Prostate gland (tissue), 2 donors: ENCODE measurements at regions not wholly inside any gene's neighbourhood (a gene's known extent, or its start where the extent isn't known, plus 50 kb on each side); places are given as distances from the start of the nearest gene placed in this dataset.

ENCODE experiments used
- DNase-seq: peaks from one replicate; pipeline ENCODE4 v3.0.0-alpha.2; 2019; ENCODE audit warnings: low spot score
- H3K27ac ChIP-seq, 2 donors: fragments of 200-600 bp; sonication (generic); 2 replicates each; pipeline ENCODE4 v1.5.1; 2017 to 2019
- H3K27me3 ChIP-seq: fragments of 200-600 bp; sonication (generic); replicated peaks from 2 replicates; pipeline ENCODE4 v1.5.1; 2019; ENCODE audit not compliant: insufficient read depth
- H3K36me3 ChIP-seq, 2 donors: fragments of 200-600 bp; sonication (generic); 1 replicate in 1 of 2; 2 replicates in 1 of 2; pipeline versions ENCODE4 v1.5.1 to v1.8.1; 2017 to 2019
- H3K4me1 ChIP-seq: fragments of 200-600 bp; sonication (generic); replicated peaks from 2 replicates; pipeline ENCODE4 v1.5.1; 2019
- H3K4me3 ChIP-seq, 2 donors: fragments of 200-600 bp; sonication (generic); 2 replicates each; pipeline ENCODE4 v1.5.1; 2017 to 2019
- H3K9me3 ChIP-seq: fragments of 200-600 bp; sonication (generic); 2 replicates; pipeline ENCODE4 v1.5.1; 2017
- CTCF ChIP-seq, 4 experiments: fragments of 200-600 bp in 2 of 4; fragments of 450-650 bp in 2 of 4; sonication (generic) in 2 of 4; IDR thresholded peaks; 1 replicate in 3 of 4; 2 replicates in 1 of 4; pipeline ENCODE4 v1.5.1; 2016 to 2019; ENCODE audit warnings: antibody characterized with exemption in 4 of 4, mild to moderate bottlenecking in 2 of 4, moderate library complexity in 2 of 4
- POLR2A ChIP-seq: fragments of 450-650 bp; IDR thresholded peaks from one replicate; pipeline ENCODE4 v1.6.1; 2016; ENCODE audit warnings: antibody characterized with exemption, mild to moderate bottlenecking
- POLR2AphosphoS5 ChIP-seq: sonication (generic); formaldehyde crosslinking; IDR thresholded peaks from one replicate; pipeline ENCODE4 v1.6.1; 2017; ENCODE audit warnings: antibody characterized with exemption
- WGBS: methylation state at CpG from one replicate; pipeline ENCODE4 v1.1.5; 2018; 5-methylcytosine and 5-hydroxymethylcytosine counted together
- intact Hi-C: fragments of 100-400 bp; cut with DNase I; formaldehyde crosslinking; loops from one replicate; pipeline ENCODE4 v1.14.2; 2022

- TF ChIP-seq CTCF (IDR thresholded peaks at IDR 0.05) (no peak), POLR2AphosphoS5 (no peak), POLR2A (no peak)
- Histone ChIP-seq H3K36me3 (no peaks in the 10 kb centered on the region), H3K9me3 (no peaks in the 10 kb centered on the region), H3K4me1 (no peaks in the 10 kb centered on the region), H3K4me3 (no peak overlapping the region), H3K27ac (no peak overlapping the region), H3K27me3 (no peaks in the 10 kb centered on the region)
- intact Hi-C loops, result no loop called here
- DNase-seq, result no peak
- WGBS, result 60% methylated on average over 2 of the region's 2 CpGs
Observed at GRCh38 chr3:104831071-104831470, 535.6 kb upstream of the ALCAM start.

GRCh38 chr3:104832530-104832929 lies 534.2 kb upstream of the ALCAM start:
- intact Hi-C loops, result no loop called here
- H3K36me3 ChIP-seq, result no peaks in the 10 kb centered on the region
- no peak overlapping the region for H3K4me3 ChIP-seq
- H3K4me1 ChIP-seq, result no peaks in the 10 kb centered on the region
- no peaks in the 10 kb centered on the region for H3K27me3 ChIP-seq
- H3K9me3 ChIP-seq, result no peaks in the 10 kb centered on the region
- TF ChIP-seq POLR2A (no peak), POLR2AphosphoS5 (no peak), CTCF (IDR thresholded peaks at IDR 0.05) (no peak)
- H3K27ac ChIP-seq, result no peak overlapping the region
- no peak for DNase-seq

GRCh38 chr3:104835376-104835775 lies 531.3 kb upstream of the ALCAM start:
- no peak overlapping the region for H3K27ac ChIP-seq
- no peak for DNase-seq
- H3K4me3 ChIP-seq, result no peak overlapping the region
- whole genome bisulfite sequencing, result 55% methylated on average over 1 of the region's 1 CpG
- no peaks in the 10 kb centered on the region for H3K9me3 ChIP-seq
- no peaks in the 10 kb centered on the region for H3K4me1 ChIP-seq
- H3K36me3 ChIP-seq, result no peaks in the 10 kb centered on the region
- intact Hi-C loops, result no loop called here
- TF ChIP-seq POLR2A (no peak), POLR2AphosphoS5 (no peak), CTCF (IDR thresholded peaks at IDR 0.05) (no peak)
- no peaks in the 10 kb centered on the region for H3K27me3 ChIP-seq

GRCh38 chr3:104846270-104846669 lies 520.4 kb upstream of the ALCAM start:
- Histone ChIP-seq H3K27ac (no peak overlapping the region), H3K4me3 (no peak overlapping the region), H3K36me3 (no peaks in the 10 kb centered on the region), H3K9me3 (no peaks in the 10 kb centered on the region), H3K4me1 (no peaks in the 10 kb centered on the region), H3K27me3 (no peaks in the 10 kb centered on the region)
- TF ChIP-seq POLR2A, result no peak
- TF ChIP-seq CTCF (IDR thresholded peaks at IDR 0.05), result no peak
- TF ChIP-seq POLR2AphosphoS5, result no peak
- DNase-seq, result no peak
- intact Hi-C loops, result no loop called here
- WGBS, result 30% methylated on average over 2 of the region's 2 CpGs

GRCh38 chr3:104849070-104849469 lies 517.6 kb upstream of the ALCAM start:
- Histone ChIP-seq H3K27me3 (no peaks in the 10 kb centered on the region), H3K4me3 (no peak overlapping the region), H3K36me3 (no peaks in the 10 kb centered on the region), H3K9me3 (no peaks in the 10 kb centered on the region), H3K27ac (no peak overlapping the region), H3K4me1 (no peaks in the 10 kb centered on the region)
- DNase-seq, result no peak
- TF ChIP-seq CTCF (IDR thresholded peaks at IDR 0.05) (no peak), POLR2AphosphoS5 (no peak), POLR2A (no peak)
- intact Hi-C loops, result no loop called here
- 90% methylated on average over 2 of the region's 2 CpGs for WGBS
